HG03520 (cell line): ENCODE measurements at regions not wholly inside any gene's neighbourhood (a gene's known extent, or its start where the extent isn't known, plus 50 kb on each side); places are given as distances from the start of the nearest gene placed in this dataset.

Experiments
- ATAC-seq: cut with Tn5 transposase; IDR thresholded peaks from one replicate; pipeline ENCODE4 v1.9.1; 2021; ENCODE audit warnings: mild to moderate bottlenecking, moderate library complexity; ENCODE audit not compliant: unreplicated experiment

GRCh38 chr5:93017376-93017775 is 563.6 kb downstream of the NR2F1-AS1 start:
- ATAC-seq, result no peak

- no peak for ATAC-seq
Measured at GRCh38 chr5:93010616-93011015, 570.4 kb downstream of the NR2F1-AS1 start.

- ATAC-seq, result no peak
Measured at GRCh38 chr5:93010037-93010436, 571.0 kb downstream of the NR2F1-AS1 start.

GRCh38 chr5:93008502-93009207 is 572.4 kb downstream of the NR2F1-AS1 start:
- ATAC-seq, result no peak

GRCh38 chr5:93006915-93007314 is 574.1 kb downstream of the NR2F1-AS1 start:
- no peak for ATAC-seq

- no peak for ATAC-seq
Measured at GRCh38 chr5:92998456-92998855, 582.6 kb downstream of the NR2F1-AS1 start.

- no peak for ATAC-seq
Measured at GRCh38 chr5:92994392-92994791, 586.6 kb downstream of the NR2F1-AS1 start.

GRCh38 chr5:92992073-92992472 is 588.9 kb downstream of the NR2F1-AS1 start:
- no peak for ATAC-seq

GRCh38 chr5:92991581-92992067 is 589.4 kb downstream of the NR2F1-AS1 start:
- no peak for ATAC-seq

- ATAC-seq, result no peak
Measured at GRCh38 chr5:92990771-92991170, 590.2 kb downstream of the NR2F1-AS1 start.

- ATAC-seq, result no peak
Measured at GRCh38 chr5:92981001-92981400, 600.0 kb downstream of the NR2F1-AS1 start.

GRCh38 chr5:92980491-92980890 is 600.5 kb downstream of the NR2F1-AS1 start:
- no peak for ATAC-seq

GRCh38 chr5:92979716-92980115 is 601.3 kb downstream of the NR2F1-AS1 start:
- ATAC-seq, result no peak

- ATAC-seq, result no peak
Measured at GRCh38 chr5:92977846-92978540, 603.0 kb downstream of the NR2F1-AS1 start.

GRCh38 chr5:92976156-92976555 is 604.9 kb downstream of the NR2F1-AS1 start:
- no peak for ATAC-seq

GRCh38 chr5:92969781-92970237 is 611.2 kb downstream of the NR2F1-AS1 start:
- no peak for ATAC-seq

GRCh38 chr5:92969191-92969780 is 611.7 kb downstream of the NR2F1-AS1 start:
- ATAC-seq, result no peak

GRCh38 chr5:92963800-92964199 is 617.2 kb downstream of the NR2F1-AS1 start:
- ATAC-seq, result no peak

- ATAC-seq, result no peak
Measured at GRCh38 chr5:92962752-92963151, 618.3 kb downstream of the NR2F1-AS1 start.

- no peak for ATAC-seq
Measured at GRCh38 chr5:92956886-92957285, 624.1 kb downstream of the NR2F1-AS1 start.

- ATAC-seq, result no peak
Measured at GRCh38 chr5:92952243-92952642, 628.8 kb downstream of the NR2F1-AS1 start.

GRCh38 chr5:92951746-92952145 is 629.3 kb downstream of the NR2F1-AS1 start:
- no peak for ATAC-seq
